Spleen (tissue), 7 donors: ENCODE measurements at regions not wholly inside any gene's neighbourhood (a gene's known extent, or its start where the extent isn't known, plus 50 kb on each side); places are given as distances from the start of the nearest gene placed in this dataset.

ENCODE experiments used
- POLR2A ChIP-seq, 3 donors: fragments of 450-650 bp; IDR thresholded peaks; one replicate each; pipeline ENCODE4 v1.5.1; 2017; ENCODE audit warnings: antibody characterized with exemption in 3 of 3, mild to moderate bottlenecking in 1 of 3
- TF ChIP-seq, protein P1 (sequence below), 11 experiments: fragments of 200-600 bp in 7 of 11; fragments of 450-650 bp in 4 of 11; sonication (generic) in 4 of 11; IDR thresholded peaks in 8 of 11; conservative IDR thresholded peaks in 3 of 11; 1 replicate in 7 of 11; 2 replicates in 4 of 11; pipeline versions ENCODE4 v1.4.0 to v1.8.0; 2016 to 2021; ENCODE audit warnings: antibody characterized with exemption in 11 of 11, inconsistent platforms in 4 of 11, mild to moderate bottlenecking in 1 of 11
- donor health status: DM: no; HTN: no; CAD: no; lungs with moderate emphysema.
- donor health status: DM: no; HTN: no; CAD: no.
- donor health status: DM: no; HTN: no; CAD: no.

DNA sequence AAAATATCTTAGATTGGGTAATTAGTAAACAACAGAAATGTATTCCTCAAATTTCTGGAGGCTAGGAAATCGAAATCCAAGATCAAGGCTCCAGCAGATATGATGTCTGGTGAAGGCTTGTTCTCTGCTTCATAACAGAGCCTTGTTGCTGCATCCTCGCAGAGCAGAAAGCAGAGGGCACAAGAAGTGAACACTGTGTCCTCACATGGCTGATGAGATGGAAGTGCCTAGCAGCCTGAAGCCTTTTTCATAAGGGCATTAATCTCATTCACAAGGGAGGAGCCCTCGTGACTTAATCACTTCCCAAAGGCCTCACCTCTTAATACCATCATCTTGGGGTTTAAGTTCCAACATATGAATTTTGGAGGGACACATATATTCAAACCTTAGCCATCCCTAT, 77.2 kb upstream of the FOXD3 start:
- TF ChIP-seq, protein P1, sequence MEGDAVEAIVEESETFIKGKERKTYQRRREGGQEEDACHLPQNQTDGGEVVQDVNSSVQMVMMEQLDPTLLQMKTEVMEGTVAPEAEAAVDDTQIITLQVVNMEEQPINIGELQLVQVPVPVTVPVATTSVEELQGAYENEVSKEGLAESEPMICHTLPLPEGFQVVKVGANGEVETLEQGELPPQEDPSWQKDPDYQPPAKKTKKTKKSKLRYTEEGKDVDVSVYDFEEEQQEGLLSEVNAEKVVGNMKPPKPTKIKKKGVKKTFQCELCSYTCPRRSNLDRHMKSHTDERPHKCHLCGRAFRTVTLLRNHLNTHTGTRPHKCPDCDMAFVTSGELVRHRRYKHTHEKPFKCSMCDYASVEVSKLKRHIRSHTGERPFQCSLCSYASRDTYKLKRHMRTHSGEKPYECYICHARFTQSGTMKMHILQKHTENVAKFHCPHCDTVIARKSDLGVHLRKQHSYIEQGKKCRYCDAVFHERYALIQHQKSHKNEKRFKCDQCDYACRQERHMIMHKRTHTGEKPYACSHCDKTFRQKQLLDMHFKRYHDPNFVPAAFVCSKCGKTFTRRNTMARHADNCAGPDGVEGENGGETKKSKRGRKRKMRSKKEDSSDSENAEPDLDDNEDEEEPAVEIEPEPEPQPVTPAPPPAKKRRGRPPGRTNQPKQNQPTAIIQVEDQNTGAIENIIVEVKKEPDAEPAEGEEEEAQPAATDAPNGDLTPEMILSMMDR (IDR thresholded peaks at IDR 0.05 in 8 of 11, conservative IDR thresholded peaks at IDR 0.05 in 3 of 11): no peak
- no peak for TF ChIP-seq POLR2A (IDR thresholded peaks at IDR 0.05)
